Endodermal cell (in vitro differentiated cells): ENCODE measurements at regions not wholly inside any gene's neighbourhood (a gene's known extent, or its start where the extent isn't known, plus 50 kb on each side); places are given as distances from the start of the nearest gene placed in this dataset.

ENCODE experiments used
- DNase-seq: peaks from one replicate; pipeline ENCODE4 v3.0.0-alpha.2; 2017
- H3K27ac ChIP-seq: 2 replicates; pipeline ENCODE4 v1.5.1; 2013; ENCODE audit warnings: mild to moderate bottlenecking, low read depth, low read length, moderate library complexity
- H3K27me3 ChIP-seq: 2 replicates; pipeline ENCODE4 v1.6.1; 2013; ENCODE audit warnings: mild to moderate bottlenecking, low read length, moderate library complexity; ENCODE audit not compliant: insufficient read depth, control insufficient read depth, poor library complexity, severe bottlenecking
- H3K36me3 ChIP-seq: 2 replicates; pipeline ENCODE4 v1.7.0; 2013; ENCODE audit warnings: mild to moderate bottlenecking, low read length, moderate library complexity; ENCODE audit not compliant: control insufficient read depth, insufficient read depth
- H3K4me1 ChIP-seq: one replicate; pipeline ENCODE4 v1.7.0; 2013; ENCODE audit warnings: low read length; ENCODE audit not compliant: control insufficient read depth, insufficient read depth
- H3K4me3 ChIP-seq: 2 replicates; pipeline ENCODE4 v1.5.1; 2013; ENCODE audit warnings: mild to moderate bottlenecking, low read length, moderate library complexity
- H3K9ac ChIP-seq: 2 replicates; pipeline ENCODE4 v1.6.1; 2013; ENCODE audit warnings: mild to moderate bottlenecking, low read length, moderate library complexity; ENCODE audit not compliant: poor library complexity, severe bottlenecking; ENCODE audit errors: extremely low read depth
- H3K9me3 ChIP-seq: 2 replicates; pipeline ENCODE4 v1.6.1; 2013; ENCODE audit warnings: mild to moderate bottlenecking, low read length, moderate library complexity; ENCODE audit not compliant: control insufficient read depth
- H3K27ac Mint-ChIP-seq: 2 replicates; pipeline ENCODE4 v1.8.0; 2020; ENCODE audit warnings: mixed read lengths
- H3K27me3 Mint-ChIP-seq: 2 replicates; pipeline ENCODE4 v1.8.0; 2021; ENCODE audit warnings: mild to moderate bottlenecking, mixed read lengths; ENCODE audit not compliant: insufficient read depth
- H3K36me3 Mint-ChIP-seq: 2 replicates; pipeline ENCODE4 v1.8.0; 2020; ENCODE audit warnings: low read depth, mixed read lengths
- H3K4me1 Mint-ChIP-seq: 2 replicates; pipeline ENCODE4 v1.8.0; 2020; ENCODE audit warnings: mixed read lengths
- H3K4me3 Mint-ChIP-seq: 2 replicates; pipeline ENCODE4 v1.8.0; 2020; ENCODE audit warnings: mild to moderate bottlenecking, moderate library complexity, mixed read lengths
- H3K9me3 Mint-ChIP-seq: 2 replicates; pipeline ENCODE4 v1.8.0; 2020; ENCODE audit warnings: mild to moderate bottlenecking, mixed read lengths
- CTCF ChIP-seq: fragments of 200-600 bp; sonication (generic); conservative IDR thresholded peaks from 2 replicates; pipeline ENCODE4 v1.5.0; 2021; ENCODE audit warnings: antibody characterized with exemption, mild to moderate bottlenecking
- WGBS, 2 experiments: methylation state at CpG; one replicate each; pipeline versions ENCODE4 v1.1.5 to v1.1.7; 2013; ENCODE audit warnings: missing lambda C conversion rate in 2 of 2, mixed read lengths in 1 of 2; ENCODE audit not compliant: insufficient coverage in 1 of 2, insufficient read length in 1 of 2; 5-methylcytosine and 5-hydroxymethylcytosine counted together

- Mint-ChIP-seq H3K9me3 (peaks cover 88% of the 10 kb centered on the region), H3K4me1 (no peaks in the 10 kb centered on the region), H3K4me3 (no peak overlapping the region), H3K36me3 (no peaks in the 10 kb centered on the region), H3K27me3 (no peaks in the 10 kb centered on the region), H3K27ac (no peak overlapping the region)
- WGBS, 2 experiments: 64 to 72% methylated on average over 2 to 3 of the region's 3 CpGs
- H3K36me3 ChIP-seq: no peaks in the 10 kb centered on the region
- TF ChIP-seq CTCF: no peak
- DNase-seq: no peak
- no peak overlapping the region for H3K4me3 ChIP-seq
- H3K9ac ChIP-seq: no peak overlapping the region
- no peaks in the 10 kb centered on the region for H3K4me1 ChIP-seq
- H3K9me3 ChIP-seq: peaks cover 55% of the 10 kb centered on the region
- no peaks in the 10 kb centered on the region for H3K27me3 ChIP-seq
- no peak overlapping the region for H3K27ac ChIP-seq
Measured at GRCh38 chr7:56495165-56495564, 378.9 kb upstream of the NUPR2 start.

DNA sequence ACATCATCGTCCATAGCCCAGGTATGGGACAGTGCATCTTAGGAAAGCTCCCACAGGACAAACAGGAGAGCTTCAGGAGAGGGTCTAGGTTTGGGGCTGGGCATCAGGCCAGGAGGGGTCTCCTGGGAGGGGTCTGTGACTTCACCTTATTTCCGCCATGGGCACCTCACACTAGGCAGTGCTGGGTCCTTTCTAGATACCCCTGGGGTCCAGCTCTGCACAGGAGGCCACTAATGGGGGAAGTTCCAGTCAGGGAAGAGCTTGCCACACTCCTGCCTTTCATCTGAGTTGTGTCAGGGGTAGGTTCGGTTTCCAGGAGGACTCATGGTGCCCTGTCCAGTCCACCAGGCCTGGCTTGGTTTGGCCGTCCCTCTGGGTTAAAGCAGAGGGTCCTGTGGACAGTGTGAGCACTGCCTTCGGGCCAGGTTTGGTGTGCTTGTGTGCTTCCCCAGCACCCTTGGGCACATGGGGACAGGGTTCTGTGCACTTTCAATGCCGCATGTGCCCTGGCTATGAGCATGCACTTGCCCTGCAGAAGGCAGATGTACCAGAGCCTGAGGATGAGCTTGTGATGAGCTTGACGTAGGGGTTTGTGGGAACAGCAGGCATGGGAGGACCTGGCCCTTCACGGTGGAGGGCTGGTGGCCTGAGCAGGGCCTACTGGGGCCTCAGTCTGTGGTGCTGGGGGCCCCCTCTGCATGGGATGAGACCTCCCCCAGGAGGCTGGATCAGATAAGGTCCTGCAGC is 377.7 kb upstream of the NUPR2 start:
- WGBS, 2 experiments: 75 to 87% methylated on average over 3 to 7 of the region's 8 CpGs
- Mint-ChIP-seq H3K9me3 (peaks cover 89% of the 10 kb centered on the region), H3K4me1 (no peaks in the 10 kb centered on the region), H3K36me3 (no peaks in the 10 kb centered on the region), H3K27me3 (no peaks in the 10 kb centered on the region), H3K27ac (no peak overlapping the region), H3K4me3 (no peak overlapping the region)
- Histone ChIP-seq H3K9ac (no peak overlapping the region), H3K9me3 (peaks cover 59% of the 10 kb centered on the region), H3K4me3 (no peak overlapping the region), H3K27me3 (no peaks in the 10 kb centered on the region), H3K36me3 (no peaks in the 10 kb centered on the region), H3K4me1 (no peaks in the 10 kb centered on the region), H3K27ac (no peak overlapping the region)
- no peak for DNase-seq
- no peak for TF ChIP-seq CTCF

GRCh38 chr7:56493196-56493595 is 377.0 kb upstream of the NUPR2 start:
- Histone ChIP-seq H3K9me3 (peaks cover 58% of the 10 kb centered on the region), H3K27ac (no peak overlapping the region), H3K4me1 (no peaks in the 10 kb centered on the region), H3K36me3 (no peaks in the 10 kb centered on the region), H3K27me3 (no peaks in the 10 kb centered on the region), H3K9ac (no peak overlapping the region), H3K4me3 (no peak overlapping the region)
- Mint-ChIP-seq H3K9me3 (peaks cover 91% of the 10 kb centered on the region), H3K27me3 (no peaks in the 10 kb centered on the region), H3K27ac (no peak overlapping the region), H3K4me3 (no peak overlapping the region), H3K4me1 (no peaks in the 10 kb centered on the region), H3K36me3 (no peaks in the 10 kb centered on the region)
- no peak for DNase-seq
- WGBS, 2 experiments: 73 to 100% methylated on average over 2 to 4 of the region's 4 CpGs
- TF ChIP-seq CTCF: no peak
